Upper lobe of left lung (tissue), 4 donors: ENCODE measurements at regions not wholly inside any gene's neighbourhood (a gene's known extent, or its start where the extent isn't known, plus 50 kb on each side); places are given as distances from the start of the nearest gene placed in this dataset.

Experiments
- CTCF ChIP-seq, 6 experiments: fragments of 450-650 bp in 4 of 6; fragments of 200-600 bp in 2 of 6; sonication (generic) in 2 of 6; IDR thresholded peaks; one replicate each; pipeline ENCODE4 v1.5.1; 2016 to 2019; ENCODE audit warnings: antibody characterized with exemption in 6 of 6
- EP300 ChIP-seq, 4 donors: sonication (generic); formaldehyde crosslinking; IDR thresholded peaks; one replicate each; pipeline ENCODE4 v1.5.1; 2017; ENCODE audit warnings: antibody characterized with exemption in 4 of 4, control low read depth in 2 of 4
- POLR2A ChIP-seq, 4 donors: fragments of 450-650 bp; IDR thresholded peaks; one replicate each; pipeline ENCODE4 v1.5.1; 2016 to 2017; ENCODE audit warnings: antibody characterized with exemption in 4 of 4, mild to moderate bottlenecking in 2 of 4
- POLR2AphosphoS5 ChIP-seq, 2 donors: sonication (generic); formaldehyde crosslinking; IDR thresholded peaks; one replicate each; pipeline ENCODE4 v1.5.1; 2017; ENCODE audit warnings: antibody characterized with exemption in 2 of 2

DNA sequence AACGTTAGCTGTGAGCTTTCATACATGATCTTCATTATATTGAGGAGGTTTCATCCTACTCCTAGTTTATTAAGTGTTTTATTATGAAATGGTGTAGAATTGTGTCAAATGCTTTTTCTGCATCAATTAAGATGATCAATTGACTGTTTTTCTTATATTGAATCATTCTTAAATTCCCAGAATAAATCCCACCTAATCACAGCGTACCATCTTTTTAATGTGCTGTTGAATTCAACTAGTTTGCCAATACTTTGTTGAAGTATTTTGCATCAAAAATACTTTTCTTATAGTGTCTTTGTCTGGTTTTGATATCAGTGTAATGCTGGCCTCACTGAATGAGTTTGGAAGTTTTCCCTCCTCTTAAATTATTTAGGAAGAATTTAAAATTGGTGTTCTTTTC is 138.6 kb upstream of the SGCG start:
- no peak for TF ChIP-seq CTCF (IDR thresholded peaks at IDR 0.05)
- TF ChIP-seq EP300 (IDR thresholded peaks at IDR 0.05) = no peak
- TF ChIP-seq POLR2AphosphoS5 (IDR thresholded peaks at IDR 0.05) = no peak
- no peak for TF ChIP-seq POLR2A (IDR thresholded peaks at IDR 0.05)
